Peyer's patch (tissue), 4 donors: ENCODE measurements at regions not wholly inside any gene's neighbourhood (a gene's known extent, or its start where the extent isn't known, plus 50 kb on each side); places are given as distances from the start of the nearest gene placed in this dataset.

Experiments used
- POLR2A ChIP-seq, 2 donors: fragments of 450-650 bp; IDR thresholded peaks; one replicate each; pipeline ENCODE4 v1.5.1; 2017; ENCODE audit warnings: antibody characterized with exemption in 2 of 2, mild to moderate bottlenecking in 2 of 2, moderate library complexity in 2 of 2
- TF ChIP-seq, protein P1 (sequence below), 6 experiments: fragments of 450-650 bp in 4 of 6; fragments of 200-600 bp in 2 of 6; sonication (generic) in 1 of 6; IDR thresholded peaks; one replicate each; pipeline ENCODE4 v1.5.1; 2017 to 2019; ENCODE audit warnings: antibody characterized with exemption in 6 of 6, mild to moderate bottlenecking in 3 of 6, moderate library complexity in 1 of 6

DNA sequence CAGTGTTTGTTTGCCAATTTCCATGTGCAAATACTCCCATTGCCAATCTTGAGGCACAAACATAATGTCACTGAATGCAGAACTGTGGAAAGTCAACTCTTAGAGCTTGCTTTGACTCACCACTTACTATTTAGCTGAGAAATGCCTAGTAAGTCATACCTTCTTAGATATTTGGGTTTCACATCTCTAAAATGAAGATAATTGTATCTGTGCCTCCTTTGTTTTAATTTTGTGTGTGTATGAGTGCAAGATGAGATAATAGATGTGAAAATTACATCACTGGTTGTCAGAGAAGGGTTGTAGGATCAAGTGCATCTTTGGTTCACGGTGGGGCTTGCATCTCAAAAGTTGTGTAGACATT lies 407.5 kb downstream of the INHBA start:
- TF ChIP-seq POLR2A (IDR thresholded peaks at IDR 0.05) = no peak
- TF ChIP-seq, protein P1, sequence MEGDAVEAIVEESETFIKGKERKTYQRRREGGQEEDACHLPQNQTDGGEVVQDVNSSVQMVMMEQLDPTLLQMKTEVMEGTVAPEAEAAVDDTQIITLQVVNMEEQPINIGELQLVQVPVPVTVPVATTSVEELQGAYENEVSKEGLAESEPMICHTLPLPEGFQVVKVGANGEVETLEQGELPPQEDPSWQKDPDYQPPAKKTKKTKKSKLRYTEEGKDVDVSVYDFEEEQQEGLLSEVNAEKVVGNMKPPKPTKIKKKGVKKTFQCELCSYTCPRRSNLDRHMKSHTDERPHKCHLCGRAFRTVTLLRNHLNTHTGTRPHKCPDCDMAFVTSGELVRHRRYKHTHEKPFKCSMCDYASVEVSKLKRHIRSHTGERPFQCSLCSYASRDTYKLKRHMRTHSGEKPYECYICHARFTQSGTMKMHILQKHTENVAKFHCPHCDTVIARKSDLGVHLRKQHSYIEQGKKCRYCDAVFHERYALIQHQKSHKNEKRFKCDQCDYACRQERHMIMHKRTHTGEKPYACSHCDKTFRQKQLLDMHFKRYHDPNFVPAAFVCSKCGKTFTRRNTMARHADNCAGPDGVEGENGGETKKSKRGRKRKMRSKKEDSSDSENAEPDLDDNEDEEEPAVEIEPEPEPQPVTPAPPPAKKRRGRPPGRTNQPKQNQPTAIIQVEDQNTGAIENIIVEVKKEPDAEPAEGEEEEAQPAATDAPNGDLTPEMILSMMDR (IDR thresholded peaks at IDR 0.05) = no peak
